PC-3 (cell line): ENCODE measurements at regions not wholly inside any gene's neighbourhood (a gene's known extent, or its start where the extent isn't known, plus 50 kb on each side); places are given as distances from the start of the nearest gene placed in this dataset.

Source experiments
- ATAC-seq: fragments of 200-7000 bp; cut with Tn5 transposase; 2 replicates; pipeline ENCODE4 v1.9.1; 2020; ENCODE audit warnings: mild to moderate bottlenecking, moderate library complexity
- BruUV-seq: library from RNA; stranded (reverse); fragments of 400-500 nt; replicated peaks from 2 replicates; lab custom pipeline; 2021; lab: Mats Ljungman, UMichigan
- CTCF ChIA-PET: fragments of 300-600 bp; sonication (Branson Sonifier 250); formaldehyde crosslinking; loops from one replicate; lab custom pipeline; 2022; ENCODE audit warnings: antibody characterized with exemption; lab: Charles Lee
- POLR2A ChIA-PET: fragments of 300-600 bp; sonication (Branson Sonifier 250); formaldehyde crosslinking; loops from one replicate; lab custom pipeline; 2022; ENCODE audit warnings: antibody characterized with exemption; ENCODE audit not compliant: unreplicated experiment; lab: Charles Lee
- DNase-seq: peaks from one replicate; pipeline ENCODE4 v3.0.0-alpha.2; 2015
- H2AFZ ChIP-seq: fragments of 300-600 bp; sonication (generic); 2 replicates; pipeline ENCODE4 v1.6.0; 2016; ENCODE audit warnings: antibody characterized with exemption, low read length
- H3F3A ChIP-seq: fragments of 300-600 bp; sonication (generic); one replicate; pipeline ENCODE4 v1.6.0; 2017; ENCODE audit warnings: antibody characterized with exemption, low read length, control low read depth, mild to moderate bottlenecking; ENCODE audit not compliant: unreplicated experiment
- H3K27ac ChIP-seq: fragments of 300-600 bp; sonication (generic); 2 replicates; pipeline ENCODE4 v1.5.1; 2016; ENCODE audit warnings: mild to moderate bottlenecking, low read length
- H3K27me3 ChIP-seq: fragments of 300-600 bp; sonication (generic); 2 replicates; pipeline ENCODE4 v1.6.1; 2016; ENCODE audit warnings: low read length, mixed read lengths
- H3K36me3 ChIP-seq: fragments of 300-600 bp; sonication (generic); 2 replicates; pipeline ENCODE4 v1.6.1; 2016; ENCODE audit warnings: low read depth, mixed run types, low read length, mixed read lengths
- H3K4me1 ChIP-seq: fragments of 300-600 bp; sonication (generic); 2 replicates; pipeline ENCODE4 v1.5.1; 2016; ENCODE audit warnings: low read length; ENCODE audit not compliant: insufficient read depth
- H3K4me2 ChIP-seq: fragments of 300-600 bp; sonication (generic); 2 replicates; pipeline ENCODE4 v1.6.0; 2016; ENCODE audit warnings: low read length
- H3K4me3 ChIP-seq: fragments of 300-600 bp; sonication (generic); 2 replicates; pipeline ENCODE4 v1.5.1; 2016; ENCODE audit warnings: mild to moderate bottlenecking, low read length, mixed read lengths
- H3K79me2 ChIP-seq: fragments of 300-600 bp; sonication (generic); 2 replicates; pipeline ENCODE4 v1.6.1; 2017; ENCODE audit warnings: low read length, mixed read lengths
- H3K9ac ChIP-seq: fragments of 300-600 bp; sonication (generic); 2 replicates; pipeline ENCODE4 v1.6.0; 2016; ENCODE audit warnings: mild to moderate bottlenecking, low read length
- H3K9me2 ChIP-seq: fragments of 300-600 bp; sonication (generic); replicated peaks from 2 replicates; pipeline ENCODE4 v1.6.1; 2016; ENCODE audit warnings: mixed run types, low read length, mixed read lengths
- H3K9me3 ChIP-seq: fragments of 300-600 bp; sonication (generic); 2 replicates; pipeline ENCODE4 v1.6.1; 2016; ENCODE audit warnings: low read length, mixed read lengths
- H4K20me1 ChIP-seq: fragments of 300-600 bp; sonication (generic); 2 replicates; pipeline ENCODE4 v1.6.1; 2016; ENCODE audit warnings: low read length, mixed read lengths
- EZH2 ChIP-seq: fragments of 300-600 bp; sonication (generic); IDR thresholded peaks from one replicate; pipeline ENCODE4 v1.6.1; 2017; ENCODE audit warnings: antibody characterized with exemption, mild to moderate bottlenecking, low read length; ENCODE audit not compliant: unreplicated experiment
- EZH2phosphoT487 ChIP-seq: fragments of 300-600 bp; sonication (generic); IDR thresholded peaks from 2 replicates; pipeline ENCODE4 v1.6.1; 2018; ENCODE audit warnings: mild to moderate bottlenecking, antibody characterized with exemption, low read length, borderline replicate concordance
- intact Hi-C: fragments of 100-400 bp; cut with micrococcal nuclease; formaldehyde crosslinking; loops from 2 replicates; pipeline ENCODE4 v1.9.0; 2023
- TF ChIP-seq, protein P1 (sequence below): fragments of 300-600 bp; sonication (generic); conservative IDR thresholded peaks from 2 replicates; pipeline ENCODE4 v1.5.1; 2017; ENCODE audit warnings: antibody characterized with exemption, low read depth, mild to moderate bottlenecking, low read length

DNA sequence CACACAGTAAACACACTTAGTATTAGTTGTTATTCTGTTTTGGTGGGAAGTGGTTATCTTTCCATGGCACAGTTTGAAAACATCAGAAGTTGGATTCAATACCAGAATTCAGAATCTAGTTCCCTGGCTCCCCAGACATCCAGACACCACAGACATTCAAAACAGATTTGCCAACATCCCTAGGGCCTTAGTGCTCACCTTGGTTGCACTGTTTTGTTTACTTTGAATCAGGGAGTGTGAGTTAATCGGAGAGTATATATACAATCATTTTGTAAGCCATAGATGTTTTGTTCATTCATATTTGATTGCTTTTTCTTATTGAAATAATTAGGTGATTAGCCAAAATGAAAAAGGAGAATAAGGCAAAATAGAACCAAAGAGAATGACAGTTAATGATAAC lies 324.7 kb upstream of the CLNK start:
- Histone ChIP-seq H3K27me3 (no peaks in the 10 kb centered on the region), H3K27ac (no peak overlapping the region), H3K79me2 (no peaks in the 10 kb centered on the region), H2AFZ (no peak overlapping the region), H3K9me2 (no peaks in the 10 kb centered on the region), H3K4me1 (no peaks in the 10 kb centered on the region), H3K9me3 (no peaks in the 10 kb centered on the region), H3K4me3 (no peak overlapping the region), H3K36me3 (no peaks in the 10 kb centered on the region), H3K4me2 (no peak overlapping the region), H4K20me1 (no peaks in the 10 kb centered on the region), H3F3A (no peaks in the 10 kb centered on the region), H3K9ac (no peak overlapping the region)
- no TSS peak for BruUV-seq
- CTCF ChIA-PET: no interaction called here
- intact Hi-C loops: no loop called here
- no peak for TF ChIP-seq EZH2
- no peak for TF ChIP-seq EZH2phosphoT487
- TF ChIP-seq, protein P1, sequence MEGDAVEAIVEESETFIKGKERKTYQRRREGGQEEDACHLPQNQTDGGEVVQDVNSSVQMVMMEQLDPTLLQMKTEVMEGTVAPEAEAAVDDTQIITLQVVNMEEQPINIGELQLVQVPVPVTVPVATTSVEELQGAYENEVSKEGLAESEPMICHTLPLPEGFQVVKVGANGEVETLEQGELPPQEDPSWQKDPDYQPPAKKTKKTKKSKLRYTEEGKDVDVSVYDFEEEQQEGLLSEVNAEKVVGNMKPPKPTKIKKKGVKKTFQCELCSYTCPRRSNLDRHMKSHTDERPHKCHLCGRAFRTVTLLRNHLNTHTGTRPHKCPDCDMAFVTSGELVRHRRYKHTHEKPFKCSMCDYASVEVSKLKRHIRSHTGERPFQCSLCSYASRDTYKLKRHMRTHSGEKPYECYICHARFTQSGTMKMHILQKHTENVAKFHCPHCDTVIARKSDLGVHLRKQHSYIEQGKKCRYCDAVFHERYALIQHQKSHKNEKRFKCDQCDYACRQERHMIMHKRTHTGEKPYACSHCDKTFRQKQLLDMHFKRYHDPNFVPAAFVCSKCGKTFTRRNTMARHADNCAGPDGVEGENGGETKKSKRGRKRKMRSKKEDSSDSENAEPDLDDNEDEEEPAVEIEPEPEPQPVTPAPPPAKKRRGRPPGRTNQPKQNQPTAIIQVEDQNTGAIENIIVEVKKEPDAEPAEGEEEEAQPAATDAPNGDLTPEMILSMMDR: no peak
- POLR2A ChIA-PET: no interaction called here
- no peak for DNase-seq
- ATAC-seq: no peak

DNA sequence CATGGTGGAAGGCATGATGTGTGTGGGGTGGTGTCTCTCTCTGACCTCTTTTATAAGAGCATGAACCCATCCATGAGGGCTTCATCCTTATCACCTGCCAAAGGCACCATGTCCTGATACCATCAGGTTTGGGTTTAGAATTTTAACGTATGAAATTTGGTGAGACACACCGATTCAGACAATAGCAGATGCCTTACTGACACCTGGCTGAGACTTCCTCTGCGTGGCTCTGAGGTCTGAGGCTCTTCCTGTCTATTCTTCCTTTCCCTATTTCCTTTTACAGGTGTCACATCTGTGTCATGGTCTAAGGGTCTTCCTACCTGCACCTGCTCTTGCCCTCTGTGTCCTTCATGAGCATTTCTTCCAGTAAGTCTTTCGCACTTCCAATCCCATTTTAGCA lies 320.7 kb upstream of the CLNK start:
- no peaks in the 10 kb centered on the region for H4K20me1 ChIP-seq
- no peaks in the 10 kb centered on the region for H3K79me2 ChIP-seq
- H3K4me2 ChIP-seq: no peak overlapping the region
- ATAC-seq (no peak), DNase-seq (no peak)
- intact Hi-C loops: no loop called here
- H3K27ac ChIP-seq: no peak overlapping the region
- H3K4me3 ChIP-seq: no peak overlapping the region
- ChIA-PET CTCF (no interaction called here), POLR2A (no interaction called here)
- no peaks in the 10 kb centered on the region for H3K9me3 ChIP-seq
- no peaks in the 10 kb centered on the region for H3K27me3 ChIP-seq
- H3K9ac ChIP-seq: no peak overlapping the region
- no peaks in the 10 kb centered on the region for H3K9me2 ChIP-seq
- TF ChIP-seq EZH2 (no peak), EZH2phosphoT487 (no peak)
- TF ChIP-seq, protein P1: no peak
- H3F3A ChIP-seq: no peaks in the 10 kb centered on the region
- H3K36me3 ChIP-seq: no peaks in the 10 kb centered on the region
- H3K4me1 ChIP-seq: no peaks in the 10 kb centered on the region
- no TSS peak for BruUV-seq
- H2AFZ ChIP-seq: no peak overlapping the region

DNA sequence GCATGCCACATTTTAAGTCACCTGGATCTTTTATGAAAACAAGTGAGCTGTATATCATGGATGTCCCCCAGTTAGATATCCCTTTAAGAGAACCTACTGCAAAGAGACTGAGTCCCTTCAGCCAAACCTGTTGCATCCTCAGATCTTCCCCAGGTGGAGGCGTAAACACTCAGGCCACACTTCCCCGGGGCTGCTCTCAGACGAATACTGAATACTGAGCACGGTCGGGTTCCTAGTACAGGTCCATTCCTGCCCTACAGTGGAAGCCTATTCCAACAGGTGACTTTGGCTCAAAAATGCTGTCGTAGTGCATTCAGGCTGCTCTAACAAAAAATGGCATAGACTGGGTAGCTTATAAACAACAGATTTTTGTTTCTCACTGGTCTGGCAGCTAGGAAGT lies 320.2 kb upstream of the CLNK start:
- Histone ChIP-seq H3K27me3 (no peaks in the 10 kb centered on the region), H3K4me3 (no peak overlapping the region), H3F3A (no peaks in the 10 kb centered on the region), H2AFZ (no peak overlapping the region), H3K36me3 (no peaks in the 10 kb centered on the region), H3K9ac (no peak overlapping the region), H3K79me2 (no peaks in the 10 kb centered on the region), H3K27ac (no peak overlapping the region), H3K4me1 (no peaks in the 10 kb centered on the region), H3K9me2 (no peaks in the 10 kb centered on the region), H3K4me2 (no peak overlapping the region), H3K9me3 (no peaks in the 10 kb centered on the region), H4K20me1 (no peaks in the 10 kb centered on the region)
- CTCF ChIA-PET: no interaction called here
- DNase-seq: no peak
- POLR2A ChIA-PET: no interaction called here
- intact Hi-C loops: no loop called here
- no TSS peak for BruUV-seq
- TF ChIP-seq, protein P1: no peak
- TF ChIP-seq EZH2: no peak
- no peak for TF ChIP-seq EZH2phosphoT487
- no peak for ATAC-seq
